Kidney (tissue), 13 donors: ENCODE measurements at regions not wholly inside any gene's neighbourhood (a gene's known extent, or its start where the extent isn't known, plus 50 kb on each side); places are given as distances from the start of the nearest gene placed in this dataset.
"Not testable (repeated sequence)": the region's sequence is repeated elsewhere in the genome, so short reads cannot be mapped to it uniquely, and the experiment has no call there.

Source experiments
- DNase-seq, 5 donors: peaks; one replicate each; pipeline ENCODE4 v3.0.0-alpha.2; 2013 to 2020
- FAIRE-seq: peaks from 2 replicates; lab custom pipeline; 2012; peaks lifted over from hg19 to GRCh38; lab: Jason Lieb, UNC
- H3K27ac ChIP-seq, 2 donors: one replicate each; pipeline ENCODE4 v1.7.0; 2013; ENCODE audit warnings: low read depth in 2 of 2, low read length in 2 of 2, inconsistent platforms in 1 of 2
- H3K27me3 ChIP-seq: one replicate; pipeline ENCODE4 v1.7.1; 2013; ENCODE audit warnings: low read length, inconsistent platforms; ENCODE audit not compliant: control insufficient read depth, insufficient read depth
- H3K36me3 ChIP-seq, 3 donors: one replicate each; pipeline versions ENCODE4 v1.7.0 to v1.7.1; 2013; ENCODE audit warnings: low read length in 3 of 3, control low read depth in 1 of 3, inconsistent platforms in 1 of 3; ENCODE audit not compliant: insufficient read depth in 3 of 3, control insufficient read depth in 2 of 3
- H3K4me1 ChIP-seq, 3 donors: one replicate each; pipeline versions ENCODE4 v1.7.0 to v1.7.1; 2013; ENCODE audit warnings: low read length in 3 of 3, inconsistent platforms in 1 of 3, low read depth in 1 of 3; ENCODE audit not compliant: control insufficient read depth in 2 of 3, insufficient read depth in 2 of 3
- H3K4me3 ChIP-seq, 3 donors: one replicate each; pipeline versions ENCODE4 v1.7.0 to v1.8.1; 2013; ENCODE audit warnings: low read length in 3 of 3, control low read depth in 1 of 3, inconsistent platforms in 1 of 3
- H3K9ac ChIP-seq, 3 donors: one replicate each; pipeline versions ENCODE4 v1.7.0 to v1.7.1; 2013; ENCODE audit warnings: low read length in 3 of 3, control low read depth in 1 of 3, inconsistent platforms in 1 of 3
- H3K9me3 ChIP-seq, 3 donors: one replicate each; pipeline versions ENCODE4 v1.7.0 to v1.7.1; 2013; ENCODE audit warnings: low read length in 3 of 3, control low read depth in 1 of 3, inconsistent platforms in 1 of 3; ENCODE audit not compliant: control insufficient read depth in 2 of 3, insufficient read depth in 1 of 3
- CTCF ChIP-seq: IDR thresholded peaks from 3 replicates; pipeline ENCODE4 v1.5.1; 2012; ENCODE audit warnings: mild to moderate bottlenecking, moderate library complexity, borderline replicate concordance; ENCODE audit not compliant: insufficient read depth; ENCODE audit errors: extremely low read depth
- intact Hi-C: fragments of 100-400 bp; cut with DNase I; formaldehyde crosslinking; loops from one replicate; pipeline ENCODE4 v1.11.1; 2022
- donor health status: control.
- donor health status: control.
- donor health status: control.
- donor health status: control.
- donor health status: control.
- donor health status: DM: yes; HTN: yes; CAD: no.
- donor health status: Normal renal cell carcinoma (clear cell type).

DNA sequence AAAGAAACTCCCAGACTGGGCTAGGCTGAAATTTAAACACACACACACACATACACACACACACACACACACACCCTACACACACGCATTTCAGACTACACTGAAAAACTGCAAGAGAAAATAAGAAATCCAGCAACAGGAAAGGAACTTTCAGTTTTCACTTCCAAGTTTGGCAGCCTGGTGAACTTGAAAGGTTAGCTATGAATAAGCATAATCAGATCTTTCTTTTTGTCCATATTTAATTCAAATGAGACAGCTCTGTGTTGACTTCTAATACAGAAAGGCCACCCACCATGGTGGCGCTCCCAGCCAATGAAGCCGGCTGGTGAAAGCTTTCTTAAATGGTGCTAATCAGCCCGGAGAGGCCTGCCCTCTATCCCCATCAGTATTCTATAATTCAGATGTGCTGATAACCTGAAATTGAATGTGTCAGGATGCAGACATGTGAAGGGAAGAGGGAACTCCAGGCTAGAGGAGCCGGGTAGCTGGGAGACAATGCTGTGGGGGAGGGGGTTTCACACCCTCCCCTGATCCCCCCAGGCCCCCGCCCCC is 108.3 kb upstream of the ZNF536 start:
- no peaks in the 10 kb centered on the region for H3K36me3 ChIP-seq
- FAIRE-seq (no peak), DNase-seq (no peak)
- no peak overlapping the region for H3K9ac ChIP-seq
- H3K27ac ChIP-seq, result no peak overlapping the region
- no peaks in the 10 kb centered on the region for H3K27me3 ChIP-seq
- intact Hi-C loops, result no loop called here
- H3K9me3 ChIP-seq, result no peaks in the 10 kb centered on the region
- no peaks in the 10 kb centered on the region for H3K4me1 ChIP-seq
- TF ChIP-seq CTCF, result no peak
- H3K4me3 ChIP-seq, result no peak overlapping the region

GRCh38 chr19:30265918-30266317 is 106.3 kb upstream of the ZNF536 start:
- H3K4me3 ChIP-seq, H3K27me3 ChIP-seq, intact Hi-C loops, H3K9ac ChIP-seq, FAIRE-seq, H3K4me1 ChIP-seq, H3K9me3 ChIP-seq, H3K27ac ChIP-seq, H3K36me3 ChIP-seq, DNase-seq: not testable (repeated sequence)

DNA sequence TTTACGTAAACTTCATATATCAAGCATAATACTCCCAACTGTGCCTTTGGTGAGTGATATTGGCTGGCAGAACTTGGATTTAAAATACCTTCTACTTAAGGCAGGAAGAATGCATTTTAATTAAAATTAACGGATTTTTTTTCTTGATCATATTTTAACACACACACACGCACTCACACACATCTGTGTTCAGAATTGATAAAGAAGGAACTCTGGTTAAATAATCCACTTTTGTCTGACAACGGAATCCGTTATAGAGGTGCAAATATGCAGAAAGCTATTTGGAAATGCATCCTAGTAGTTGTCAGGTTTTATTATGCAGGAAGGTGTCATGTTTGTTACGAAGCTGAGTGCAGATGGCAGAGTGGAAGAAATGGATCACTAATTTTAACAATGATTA is 105.5 kb upstream of the ZNF536 start:
- intact Hi-C loops, result no loop called here
- Histone ChIP-seq H3K27ac (no peak overlapping the region), H3K9ac (no peak overlapping the region), H3K27me3 (no peaks in the 10 kb centered on the region), H3K4me1 (no peaks in the 10 kb centered on the region), H3K9me3 (no peaks in the 10 kb centered on the region), H3K36me3 (no peaks in the 10 kb centered on the region), H3K4me3 (no peak overlapping the region)
- DNase-seq (no peak), FAIRE-seq (no peak)
- no peak for TF ChIP-seq CTCF

DNA sequence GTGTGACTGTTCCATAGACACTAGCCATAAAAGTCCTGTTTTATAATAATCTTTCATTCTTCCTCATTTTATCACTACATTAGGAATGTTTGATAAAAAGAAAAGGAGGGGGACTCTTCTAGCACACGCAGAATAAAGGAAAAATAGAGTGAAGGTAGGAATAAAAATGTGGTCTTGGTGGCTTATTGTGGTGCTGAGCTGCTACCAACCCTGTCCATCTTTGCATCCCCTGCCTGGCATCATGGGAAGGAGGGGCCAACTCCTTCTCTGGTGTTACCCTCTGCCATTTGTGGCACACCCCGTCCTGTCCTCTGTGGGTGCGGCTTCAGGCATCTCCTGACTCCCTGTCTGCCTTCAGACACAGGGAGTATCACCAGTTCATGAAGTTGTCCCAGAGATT is 104.9 kb upstream of the ZNF536 start:
- Histone ChIP-seq H3K27me3 (no peaks in the 10 kb centered on the region), H3K9me3 (peaks cover 0 to 2% (median 0%) of the 10 kb centered on the region in 3 donors), H3K9ac (no peak overlapping the region), H3K27ac (no peak overlapping the region), H3K4me3 (no peak overlapping the region), H3K36me3 (no peaks in the 10 kb centered on the region), H3K4me1 (no peaks in the 10 kb centered on the region)
- no peak for FAIRE-seq
- TF ChIP-seq CTCF, result no peak
- intact Hi-C loops, result no loop called here
- no peak for DNase-seq
